A673 (cell line): ENCODE measurements at regions not wholly inside any gene's neighbourhood (a gene's known extent, or its start where the extent isn't known, plus 50 kb on each side); places are given as distances from the start of the nearest gene placed in this dataset.

Source experiments
- BruUV-seq: library from RNA; stranded (reverse); fragments of 400-500 nt; replicated peaks from 2 replicates; lab custom pipeline; 2021; lab: Mats Ljungman, UMichigan
- CTCF ChIA-PET: fragments of 300-600 bp; sonication (Branson Sonifier 250); formaldehyde crosslinking; loops from one replicate; lab custom pipeline; 2022; ENCODE audit warnings: antibody characterized with exemption; lab: Charles Lee
- POLR2A ChIA-PET: fragments of 300-600 bp; sonication (Branson Sonifier 250); formaldehyde crosslinking; loops from one replicate; lab custom pipeline; 2022; ENCODE audit warnings: antibody characterized with exemption; ENCODE audit not compliant: low non-redundant PET; lab: Charles Lee
- DNase-seq: peaks from one replicate; pipeline ENCODE4 v3.0.0-alpha.2; 2015; ENCODE audit warnings: low spot score
- H3K27ac ChIP-seq: fragments of 200-600 bp; sonication (generic); 2 replicates; pipeline ENCODE4 v1.5.1; 2016; ENCODE audit warnings: mixed run types, low read depth, mild to moderate bottlenecking, mixed read lengths, antibody characterized with exemption, low read length; ENCODE audit not compliant: poor library complexity, severe bottlenecking
- H3K27me3 ChIP-seq: fragments of 200-600 bp; sonication (generic); replicated peaks from 2 replicates; pipeline ENCODE4 v1.6.1; 2017; ENCODE audit warnings: mixed run types, low read depth, mild to moderate bottlenecking, mixed read lengths, antibody characterized with exemption, low read length; ENCODE audit not compliant: insufficient read depth, poor library complexity
- H3K36me3 ChIP-seq: fragments of 200-600 bp; sonication (generic); 2 replicates; pipeline ENCODE4 v1.6.1; 2016; ENCODE audit warnings: mixed run types, mild to moderate bottlenecking, mixed read lengths, antibody characterized with exemption, low read length; ENCODE audit not compliant: insufficient read depth, poor library complexity, severe bottlenecking
- H3K4me1 ChIP-seq: fragments of 200-600 bp; sonication (generic); 2 replicates; pipeline ENCODE4 v1.6.1; 2017; ENCODE audit warnings: mixed run types, mild to moderate bottlenecking, mixed read lengths, antibody characterized with exemption, low read length; ENCODE audit not compliant: insufficient read depth, poor library complexity, severe bottlenecking
- H3K4me3 ChIP-seq: fragments of 200-600 bp; sonication (generic); 2 replicates; pipeline ENCODE4 v1.5.1; 2016; ENCODE audit warnings: low read depth, mixed run types, mild to moderate bottlenecking, mixed read lengths, low read length; ENCODE audit not compliant: poor library complexity, severe bottlenecking
- H3K9me3 ChIP-seq: fragments of 200-600 bp; sonication (generic); 2 replicates; pipeline ENCODE4 v1.6.1; 2016; ENCODE audit warnings: mixed run types, low read depth, mild to moderate bottlenecking, mixed read lengths, antibody characterized with exemption, low read length; ENCODE audit not compliant: poor library complexity, severe bottlenecking
- EZH2 ChIP-seq: fragments of 200-600 bp; sonication (generic); IDR thresholded peaks from 2 replicates; pipeline ENCODE4 v1.6.1; 2017; ENCODE audit warnings: borderline replicate concordance, low read depth, mild to moderate bottlenecking, mixed read lengths, antibody characterized with exemption, low read length; ENCODE audit not compliant: poor library complexity, severe bottlenecking
- intact Hi-C: fragments of 100-400 bp; cut with micrococcal nuclease; formaldehyde crosslinking; loops from one replicate; pipeline ENCODE4 v1.10.0; 2022; ENCODE audit not compliant: unreplicated experiment
- TF ChIP-seq, protein P1 (sequence below): fragments of 300-800, 200-600 bp; sonication (generic); conservative IDR thresholded peaks from 2 replicates; pipeline ENCODE4 v1.5.1; 2017; ENCODE audit warnings: low read depth, mild to moderate bottlenecking, antibody characterized with exemption, low read length, moderate library complexity, mixed read lengths

- POLR2A ChIA-PET: no interaction called here
- no peaks in the 10 kb centered on the region for H3K36me3 ChIP-seq
- no peaks in the 10 kb centered on the region for H3K9me3 ChIP-seq
- CTCF ChIA-PET: no interaction called here
- BruUV-seq: no TSS peak
- DNase-seq: no peak
- no peaks in the 10 kb centered on the region for H3K4me1 ChIP-seq
- no peak overlapping the region for H3K27ac ChIP-seq
- no peak overlapping the region for H3K4me3 ChIP-seq
- H3K27me3 ChIP-seq: peaks cover 24% of the 10 kb centered on the region
- intact Hi-C loops: loop anchor here (5.0 kb wide), 1 partner anchor 309 kb away; no protein-coding TSS in a partner anchor
- TF ChIP-seq, protein P1, sequence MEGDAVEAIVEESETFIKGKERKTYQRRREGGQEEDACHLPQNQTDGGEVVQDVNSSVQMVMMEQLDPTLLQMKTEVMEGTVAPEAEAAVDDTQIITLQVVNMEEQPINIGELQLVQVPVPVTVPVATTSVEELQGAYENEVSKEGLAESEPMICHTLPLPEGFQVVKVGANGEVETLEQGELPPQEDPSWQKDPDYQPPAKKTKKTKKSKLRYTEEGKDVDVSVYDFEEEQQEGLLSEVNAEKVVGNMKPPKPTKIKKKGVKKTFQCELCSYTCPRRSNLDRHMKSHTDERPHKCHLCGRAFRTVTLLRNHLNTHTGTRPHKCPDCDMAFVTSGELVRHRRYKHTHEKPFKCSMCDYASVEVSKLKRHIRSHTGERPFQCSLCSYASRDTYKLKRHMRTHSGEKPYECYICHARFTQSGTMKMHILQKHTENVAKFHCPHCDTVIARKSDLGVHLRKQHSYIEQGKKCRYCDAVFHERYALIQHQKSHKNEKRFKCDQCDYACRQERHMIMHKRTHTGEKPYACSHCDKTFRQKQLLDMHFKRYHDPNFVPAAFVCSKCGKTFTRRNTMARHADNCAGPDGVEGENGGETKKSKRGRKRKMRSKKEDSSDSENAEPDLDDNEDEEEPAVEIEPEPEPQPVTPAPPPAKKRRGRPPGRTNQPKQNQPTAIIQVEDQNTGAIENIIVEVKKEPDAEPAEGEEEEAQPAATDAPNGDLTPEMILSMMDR: no peak
- TF ChIP-seq EZH2: no peak
Observed at GRCh38 chr4:103478210-103478609, 241.6 kb downstream of the TACR3 start.

DNA sequence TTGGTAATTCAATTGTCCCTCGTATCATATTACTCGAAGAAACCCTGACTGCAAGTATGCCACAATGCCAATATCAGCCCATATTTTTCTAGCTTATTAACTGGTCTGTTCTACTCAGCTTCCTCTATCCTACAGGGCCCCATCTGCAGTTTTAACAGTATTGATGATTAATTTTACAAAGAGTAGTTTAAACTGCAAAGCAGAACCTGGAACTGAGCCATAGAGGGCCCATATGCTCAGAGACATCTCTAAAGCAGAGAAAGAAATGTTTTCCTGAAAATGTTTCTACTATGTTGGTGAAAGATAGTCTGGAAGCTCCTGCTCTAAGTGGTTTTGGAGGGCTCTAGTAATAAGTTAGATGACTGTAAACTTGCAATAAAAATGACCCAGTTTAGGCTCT lies 259.4 kb upstream of the CENPE start:
- no peaks in the 10 kb centered on the region for H3K27me3 ChIP-seq
- DNase-seq: no peak
- TF ChIP-seq, protein P1: no peak
- no peak overlapping the region for H3K27ac ChIP-seq
- peaks cover 6% of the 10 kb centered on the region for H3K9me3 ChIP-seq
- BruUV-seq: no TSS peak
- CTCF ChIA-PET: no interaction called here
- H3K4me1 ChIP-seq: no peaks in the 10 kb centered on the region
- intact Hi-C loops: no loop called here
- no peak overlapping the region for H3K4me3 ChIP-seq
- H3K36me3 ChIP-seq: no peaks in the 10 kb centered on the region
- POLR2A ChIA-PET: interaction anchor here (0.8 kb wide), 1 partner anchor 32 kb away, joined by 3 read pairs; no protein-coding TSS in a partner anchor

GRCh38 chr4:103451341-103451740 lies 253.2 kb upstream of the CENPE start:
- ChIA-PET POLR2A (no interaction called here), CTCF (interaction anchor here (0.7 kb wide), 1 partner anchor 40 kb away, joined by 3 read pairs; no protein-coding TSS in a partner anchor)

More at GRCh38 chr4:103451341-103451740, 253.2 kb upstream of the CENPE start:
- Histone ChIP-seq H3K36me3 (no peaks in the 10 kb centered on the region), H3K27ac (no peak overlapping the region), H3K27me3 (peaks cover 3% of the 10 kb centered on the region), H3K4me3 (no peak overlapping the region), H3K4me1 (no peaks in the 10 kb centered on the region), H3K9me3 (peaks cover 6% of the 10 kb centered on the region)
- intact Hi-C loops: no loop called here
- TF ChIP-seq, protein P1: no peak
- no peak for TF ChIP-seq EZH2
- DNase-seq: no peak
- BruUV-seq: no TSS peak
